NCI-H1930 (cell line): ENCODE measurements at regions not wholly inside any gene's neighbourhood (a gene's known extent, or its start where the extent isn't known, plus 50 kb on each side); places are given as distances from the start of the nearest gene placed in this dataset.
"Not testable (repeated sequence)": the region's sequence is repeated elsewhere in the genome, so short reads cannot be mapped to it uniquely, and the experiment has no call there.

Source experiments
- DNase-seq, 2 experiments: peaks; one replicate each; lab custom pipeline; 2025; lab: John Stamatoyannopoulos, UW

DNA sequence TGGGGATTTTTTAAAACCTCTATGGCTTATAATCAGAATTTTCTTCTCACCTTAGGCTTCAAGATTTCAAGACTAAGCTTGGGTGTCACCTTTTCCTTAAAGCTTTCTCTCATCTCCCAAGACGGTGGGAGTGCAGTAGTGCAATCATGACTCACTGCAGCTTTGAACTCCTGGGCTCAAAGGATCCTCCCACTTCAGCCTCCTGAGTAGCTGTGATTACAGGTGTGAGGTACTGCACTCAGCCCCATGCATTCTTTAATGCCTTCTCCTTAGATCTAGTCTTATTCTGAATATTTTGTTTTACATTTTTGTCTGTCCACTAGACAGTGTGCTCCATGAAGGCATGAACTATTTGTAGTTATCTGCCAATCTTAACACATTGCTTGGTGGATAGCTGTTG lies 55.7 kb upstream of the FAT3 start:
- no peak for DNase-seq

DNA sequence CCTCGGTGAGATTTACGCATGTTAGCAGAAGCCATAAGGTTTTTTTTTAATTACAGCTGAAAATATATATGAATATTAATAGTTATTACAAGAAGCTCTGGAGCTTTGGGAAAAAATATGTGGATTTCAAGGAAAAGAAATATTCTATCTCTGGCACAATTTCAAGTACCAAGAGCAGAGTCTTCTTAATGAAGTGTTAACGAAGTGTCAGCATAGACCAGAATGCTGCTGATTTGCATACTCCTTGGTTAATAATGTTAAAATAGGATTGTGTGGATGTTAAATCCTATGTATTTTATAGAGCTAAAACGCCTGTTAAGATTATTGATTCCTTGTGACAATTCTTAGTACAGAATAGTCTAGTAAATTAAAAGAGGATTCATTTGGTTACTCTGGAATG lies 57.0 kb upstream of the FAT3 start:
- DNase-seq, result no peak

DNA sequence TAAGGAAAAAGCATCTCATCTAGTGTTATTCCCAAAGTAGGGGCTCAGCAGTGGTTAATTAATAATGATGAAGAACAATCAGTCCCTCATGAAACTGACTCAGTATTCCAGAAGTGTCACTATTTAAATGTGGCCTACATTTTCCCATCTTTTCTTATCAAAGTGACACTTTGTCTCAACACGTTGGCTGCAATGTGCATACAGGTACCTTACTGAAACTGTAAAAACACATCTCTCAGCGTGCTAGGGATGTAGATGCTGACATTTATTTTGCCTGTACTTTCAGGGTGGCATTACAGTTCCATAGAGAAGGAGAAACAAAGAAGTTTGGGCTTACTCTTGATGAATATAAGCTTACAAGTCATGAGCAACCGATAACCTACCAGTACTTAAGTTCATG lies 58.3 kb upstream of the FAT3 start:
- no peak for DNase-seq

DNA sequence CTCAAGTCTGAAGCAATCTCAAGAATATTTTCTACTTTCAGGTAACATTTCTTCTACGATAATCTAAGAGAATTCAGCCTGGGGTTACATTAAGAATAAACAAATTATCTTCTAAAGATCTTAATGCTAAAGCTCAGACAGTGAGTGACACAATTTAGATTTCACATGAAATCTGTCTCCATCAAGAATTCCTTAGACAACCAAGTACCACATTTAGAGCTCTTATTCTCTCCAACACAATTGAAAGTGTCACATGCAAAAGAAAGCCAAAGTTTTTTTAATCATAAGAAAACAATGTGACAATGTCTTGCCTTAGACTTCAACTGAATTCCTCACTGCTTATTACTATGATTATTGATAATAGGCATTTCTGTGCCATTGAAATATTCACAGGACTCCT lies 60.7 kb upstream of the FAT3 start:
- no peak for DNase-seq

DNA sequence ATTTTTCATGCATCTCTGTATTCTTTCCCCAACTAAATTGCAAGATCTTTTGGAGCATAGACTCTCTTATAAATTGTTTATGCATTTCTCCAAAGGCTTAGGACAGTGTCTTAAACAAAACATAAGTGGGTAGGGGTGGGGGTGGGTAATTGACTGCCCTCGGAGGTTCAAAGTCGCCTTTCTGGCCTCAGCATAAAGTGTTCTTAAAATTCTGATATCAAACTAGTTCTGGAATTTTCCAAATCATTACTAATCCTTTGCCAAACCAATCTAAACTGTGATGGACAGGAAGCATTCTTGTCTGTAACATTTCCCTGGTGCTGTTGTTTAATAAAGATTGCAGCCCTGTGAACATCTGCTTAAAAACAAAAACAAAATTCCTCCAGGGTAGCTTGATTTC lies 61.8 kb upstream of the FAT3 start:
- DNase-seq, result no peak

DNA sequence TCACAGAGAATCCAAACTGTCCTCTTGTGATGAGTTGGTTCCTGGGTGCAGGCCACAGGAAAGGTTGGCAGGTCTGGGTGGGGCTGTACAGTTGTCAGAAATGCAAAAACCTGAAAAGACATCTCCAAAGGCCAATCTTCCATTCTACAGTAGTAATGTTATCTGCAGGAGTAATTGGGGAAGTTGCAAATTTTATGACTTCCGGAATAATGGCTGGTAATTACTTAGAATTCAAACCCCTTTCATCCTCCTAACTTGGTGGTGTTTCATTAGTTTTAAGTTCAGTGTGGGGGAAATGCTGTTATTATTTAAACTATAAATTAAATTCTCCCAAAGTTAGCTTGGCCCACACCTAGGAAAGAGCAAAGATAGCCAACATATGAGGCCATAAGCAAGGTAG lies 64.7 kb upstream of the FAT3 start:
- no peak for DNase-seq

DNA sequence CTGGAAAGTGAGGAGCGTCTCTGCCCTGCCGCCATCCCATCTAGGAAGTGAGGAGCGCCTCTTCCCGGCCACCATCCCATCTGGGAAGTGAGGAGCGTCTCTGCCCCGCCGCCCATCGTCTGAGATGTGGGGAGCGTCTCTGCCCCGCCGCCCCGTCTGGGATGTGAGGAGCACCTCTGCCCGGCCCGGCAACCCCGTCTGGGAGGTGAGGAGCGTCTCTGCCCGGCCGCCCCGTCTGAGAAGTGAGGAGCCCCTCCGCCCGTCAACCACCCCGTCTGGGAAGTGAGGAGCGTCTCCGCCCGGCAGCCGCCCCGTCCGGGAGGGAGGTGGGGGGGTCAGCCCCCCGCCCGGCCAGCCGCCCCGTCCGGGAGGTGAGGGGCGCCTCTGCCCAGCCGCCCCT lies 67.2 kb upstream of the FAT3 start:
- not testable (repeated sequence) for DNase-seq

DNA sequence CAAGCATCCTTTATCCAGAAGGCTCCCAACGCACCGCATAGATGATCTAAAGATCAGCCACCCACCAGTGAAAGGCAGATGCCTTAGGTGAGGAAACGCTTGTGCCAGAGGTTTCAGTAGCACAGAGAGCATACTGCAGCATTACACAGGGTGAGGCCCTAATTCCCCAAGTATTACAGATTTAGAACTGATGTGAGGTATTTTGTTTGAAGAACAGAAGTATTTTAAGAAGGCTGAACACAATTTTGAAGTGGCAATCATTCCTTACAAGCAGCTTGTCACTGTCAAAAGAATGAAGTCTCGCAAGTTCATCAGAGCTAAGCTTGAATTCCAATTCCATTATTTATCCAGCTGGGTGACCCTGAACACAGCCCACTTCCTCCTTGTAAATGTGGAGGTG lies 70.0 kb upstream of the FAT3 start:
- no peak for DNase-seq

DNA sequence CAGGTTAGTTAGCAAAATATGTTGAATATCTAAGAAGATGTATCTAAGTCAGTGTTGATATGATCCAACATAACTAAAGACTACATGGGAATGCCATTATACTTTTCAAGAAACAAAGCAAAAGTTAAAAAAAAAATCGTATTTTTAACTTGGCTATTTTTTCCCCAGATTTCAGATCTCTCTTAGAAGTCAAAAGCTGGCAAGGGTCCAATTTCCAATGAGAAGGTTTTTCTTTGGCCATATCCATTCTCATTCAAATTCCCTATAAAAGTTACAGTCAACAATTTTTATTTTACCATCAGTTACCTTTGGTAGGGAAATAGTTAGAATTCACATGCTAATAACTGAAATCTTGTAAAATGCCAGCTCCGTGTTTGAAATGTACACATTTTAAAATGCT lies 70.5 kb upstream of the FAT3 start:
- DNase-seq, result no peak

DNA sequence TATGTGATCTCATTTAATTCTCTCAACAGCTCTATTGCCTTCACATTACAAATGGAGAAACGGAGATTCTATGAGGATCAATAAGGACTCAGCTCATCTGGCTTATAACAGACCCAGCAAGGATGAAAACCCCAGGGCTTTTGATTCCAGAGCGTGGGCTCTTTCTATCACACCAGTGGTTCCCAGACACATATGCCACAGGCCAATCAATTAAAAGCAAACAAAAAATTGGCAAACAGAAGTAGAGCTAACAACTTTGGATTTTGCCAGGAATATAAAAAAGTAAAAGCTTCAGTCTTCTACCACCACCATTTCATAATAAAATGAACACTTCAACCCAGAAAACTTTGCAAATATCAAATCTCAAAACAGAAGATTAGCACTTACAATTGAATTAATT lies 71.1 kb upstream of the FAT3 start:
- DNase-seq, result no peak

DNA sequence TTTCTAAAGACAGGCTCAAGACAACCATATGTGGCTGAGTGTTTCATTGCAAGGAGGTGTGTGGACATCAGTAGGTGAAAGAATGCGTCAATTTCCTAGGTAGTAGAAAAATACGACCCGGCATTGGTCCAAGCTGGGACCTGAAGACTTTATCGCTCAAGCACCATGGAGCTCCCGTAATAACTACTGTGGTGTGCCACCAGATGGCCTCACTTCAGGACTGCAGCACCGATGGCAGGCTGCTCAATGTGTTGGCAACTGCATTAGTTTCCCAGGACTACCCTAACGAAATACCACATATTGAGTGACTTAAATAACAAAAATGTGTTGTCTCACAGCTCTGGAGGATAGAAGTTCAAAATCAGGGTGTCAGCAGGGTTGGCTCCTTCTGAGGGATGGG lies 72.4 kb upstream of the FAT3 start:
- DNase-seq, result no peak

DNA sequence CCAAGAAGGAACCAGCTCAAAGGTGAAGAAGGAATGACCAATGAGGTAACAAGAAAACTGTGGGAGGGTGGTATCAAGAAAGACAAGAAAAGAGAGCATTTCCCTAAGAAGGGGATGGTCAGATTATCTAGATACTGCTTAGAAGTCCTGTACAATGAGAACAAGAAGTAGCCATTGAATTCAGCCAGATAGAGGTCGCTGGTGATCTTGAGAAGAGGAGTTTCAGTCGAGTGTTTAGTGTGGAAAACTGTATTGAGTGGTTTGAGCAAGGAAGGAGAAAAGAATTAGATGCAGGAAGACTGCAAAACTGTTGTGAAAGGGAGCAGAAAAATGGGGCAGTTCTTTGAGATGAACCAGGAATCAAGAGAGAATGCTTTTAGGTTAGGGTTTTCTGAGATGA lies 74.6 kb upstream of the FAT3 start:
- no peak for DNase-seq

DNA sequence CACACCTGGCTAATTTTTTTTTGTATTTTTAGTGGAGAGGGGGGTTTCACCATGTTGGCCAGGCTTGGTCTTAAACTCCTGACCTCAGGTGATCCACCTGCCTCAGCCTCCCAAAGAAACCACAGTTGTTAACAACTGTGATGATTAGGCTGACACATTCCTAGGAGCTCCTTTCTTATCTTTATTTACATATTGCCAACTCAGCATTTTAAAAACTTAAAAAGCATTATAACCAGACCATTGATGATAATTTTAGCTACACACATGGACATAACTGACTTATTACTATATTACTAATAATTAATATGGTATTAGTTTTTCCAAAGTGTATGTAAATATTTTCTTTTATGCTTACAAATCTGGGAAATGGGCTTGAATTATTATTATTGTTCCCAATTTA lies 82.9 kb upstream of the FAT3 start:
- DNase-seq, result no peak

DNA sequence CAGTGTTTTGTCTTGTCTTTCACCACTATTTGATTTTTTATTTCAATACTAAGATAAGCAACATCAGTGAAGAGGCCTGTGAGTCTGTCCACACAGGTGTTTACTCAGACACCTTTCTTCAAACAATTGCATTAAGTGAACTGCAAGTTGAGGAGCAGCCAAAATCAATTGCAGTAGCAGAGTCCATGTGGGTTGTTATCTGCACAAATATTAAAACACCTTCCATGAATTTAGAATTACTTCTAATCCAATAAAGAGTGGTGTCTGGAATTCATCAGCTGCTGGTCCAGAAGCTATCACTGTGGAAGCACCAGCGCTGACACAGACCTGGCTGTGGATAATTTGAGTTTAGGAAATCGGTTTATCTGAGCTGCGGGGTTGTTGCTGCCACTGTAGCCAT lies 83.5 kb upstream of the FAT3 start:
- DNase-seq, result no peak

DNA sequence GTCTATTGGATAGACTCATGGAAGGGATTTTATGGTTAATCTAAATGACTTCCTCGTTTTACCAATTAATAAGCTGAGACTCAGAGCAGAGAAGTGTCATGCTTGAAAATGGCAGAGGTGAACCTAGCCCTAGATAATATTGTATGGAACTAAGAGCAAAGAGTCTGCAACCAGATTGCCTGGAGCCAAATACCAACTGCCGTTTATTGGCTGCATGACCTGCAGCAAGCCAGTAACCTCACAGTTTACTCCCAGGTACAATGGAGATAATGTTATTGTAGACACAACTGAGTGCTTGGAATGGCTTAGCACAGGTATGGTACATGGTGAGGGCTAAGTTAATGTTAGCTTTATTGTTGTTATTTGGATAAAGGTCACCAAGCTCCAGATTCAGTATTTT lies 84.6 kb upstream of the FAT3 start:
- no peak for DNase-seq

DNA sequence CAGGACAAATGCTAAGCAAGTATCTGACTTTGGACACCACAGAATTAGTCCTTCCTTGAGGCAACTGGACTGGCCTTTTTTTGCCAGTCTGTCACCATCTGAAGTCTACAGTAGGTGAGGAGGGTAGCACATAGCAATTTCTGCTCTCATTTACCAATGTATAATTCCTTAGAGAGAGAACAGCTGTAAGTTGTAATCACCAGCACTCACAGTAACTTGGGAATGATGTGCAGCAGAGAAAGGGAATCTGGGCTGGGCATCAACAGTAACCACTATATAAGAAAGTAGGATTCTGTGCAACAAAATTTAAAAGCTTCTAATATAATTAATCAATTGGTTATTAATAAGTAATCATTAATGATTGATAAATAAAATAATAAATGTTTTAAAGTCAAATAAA lies 86.3 kb upstream of the FAT3 start:
- no peak for DNase-seq

DNA sequence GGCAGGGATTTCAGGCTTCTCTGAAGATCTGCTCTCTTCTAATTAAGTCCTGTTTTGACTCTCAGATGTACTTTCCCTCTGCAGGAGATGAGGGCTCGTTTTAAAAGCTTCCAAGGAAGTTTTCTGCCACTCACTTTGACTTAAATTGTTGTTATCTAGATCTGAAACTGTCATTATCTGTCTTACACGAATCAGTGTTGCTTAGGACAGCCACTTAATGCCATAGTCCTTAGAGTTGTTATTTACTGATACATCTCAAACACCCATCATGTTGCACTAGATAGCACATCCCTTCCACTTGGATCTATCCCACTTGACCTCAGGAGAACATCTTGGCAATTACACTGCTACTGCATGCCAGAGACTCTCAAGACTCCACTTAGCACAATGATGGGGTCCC lies 86.9 kb upstream of the FAT3 start:
- DNase-seq, result no peak

DNA sequence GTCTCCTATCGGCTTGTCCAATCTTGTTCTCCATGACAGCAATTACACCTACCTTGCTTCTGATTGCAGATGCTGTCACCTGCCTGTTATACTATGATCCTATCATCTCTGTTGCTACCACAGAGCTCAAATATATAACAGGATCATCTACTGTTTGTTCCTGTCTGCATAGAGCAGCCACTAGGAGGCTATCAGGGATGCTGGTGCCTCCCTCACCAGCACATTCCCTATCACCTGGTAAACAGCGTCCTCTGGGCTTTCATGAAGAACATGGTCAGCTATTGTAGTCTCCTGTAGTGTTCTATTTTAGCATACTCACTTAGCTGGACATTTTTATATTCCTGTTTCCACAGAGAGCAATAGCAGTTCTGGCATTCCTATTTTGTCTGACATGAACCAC lies 87.8 kb upstream of the FAT3 start:
- DNase-seq, result no peak

DNA sequence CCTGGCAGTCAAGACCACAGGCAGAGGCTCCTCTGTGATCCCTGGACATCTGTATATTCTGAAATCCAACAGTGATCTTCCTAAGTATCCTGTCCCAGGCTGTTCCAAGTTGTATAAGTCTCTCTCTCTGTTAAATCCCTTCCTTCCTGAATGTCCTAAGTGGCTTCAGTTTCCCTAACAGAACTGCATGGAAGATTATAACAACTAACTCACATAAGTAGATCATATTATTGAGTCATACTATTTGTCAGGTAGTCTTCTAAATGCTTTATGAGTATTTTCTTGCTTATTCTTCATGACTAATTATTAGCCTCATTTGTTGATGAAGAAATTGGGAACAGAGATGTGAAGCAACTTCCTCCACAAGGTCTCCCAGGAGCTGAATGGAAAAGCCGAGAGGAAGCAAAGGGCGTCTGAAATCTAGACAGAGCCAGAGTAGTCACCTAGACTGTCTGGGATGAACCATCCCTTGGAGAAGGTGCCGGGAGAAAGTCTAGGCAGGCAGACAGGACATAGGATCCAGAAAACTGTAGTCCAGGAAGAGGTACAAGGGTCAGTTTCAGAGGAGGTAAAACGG lies 93.2 kb upstream of the FAT3 start:
- no peak for DNase-seq

DNA sequence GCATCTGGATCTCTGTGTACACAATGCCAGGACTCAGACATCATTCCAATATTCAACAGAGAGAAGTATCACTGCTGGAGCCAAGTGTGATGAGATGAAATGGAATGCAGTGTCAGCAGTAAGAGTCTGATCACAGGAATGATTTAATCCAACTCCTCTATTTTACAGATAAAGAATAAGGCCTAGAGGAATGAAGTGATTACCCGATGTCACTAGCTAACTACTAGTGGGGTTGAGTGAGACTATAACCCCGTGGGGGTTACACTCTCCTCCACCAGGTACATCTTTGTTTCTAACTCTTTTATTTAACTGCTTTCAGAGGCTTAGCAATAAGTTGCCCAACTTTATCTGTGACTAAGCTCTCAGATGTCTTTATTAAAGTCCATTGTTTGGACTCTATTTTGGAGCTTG lies 94.2 kb upstream of the FAT3 start:
- no peak for DNase-seq

DNA sequence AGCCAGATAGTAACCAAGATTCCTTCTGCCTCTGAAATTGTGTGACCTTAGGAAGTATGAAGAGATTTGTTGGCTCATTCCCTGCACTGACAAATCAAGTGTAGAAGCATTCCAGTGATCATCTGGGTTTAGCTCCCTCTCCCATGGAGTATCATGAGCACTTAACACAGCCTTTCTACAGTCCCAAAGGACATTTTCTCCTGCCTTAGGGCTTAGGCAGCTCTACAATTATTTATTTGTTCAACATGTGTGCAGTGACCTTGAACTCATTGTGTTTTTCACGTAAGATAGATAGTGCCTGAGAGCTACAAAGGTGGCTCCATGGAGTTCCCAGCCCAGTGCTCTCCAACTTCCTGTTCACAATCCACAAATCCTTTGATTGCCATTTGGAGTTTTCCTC lies 94.8 kb upstream of the FAT3 start:
- DNase-seq, result no peak

DNA sequence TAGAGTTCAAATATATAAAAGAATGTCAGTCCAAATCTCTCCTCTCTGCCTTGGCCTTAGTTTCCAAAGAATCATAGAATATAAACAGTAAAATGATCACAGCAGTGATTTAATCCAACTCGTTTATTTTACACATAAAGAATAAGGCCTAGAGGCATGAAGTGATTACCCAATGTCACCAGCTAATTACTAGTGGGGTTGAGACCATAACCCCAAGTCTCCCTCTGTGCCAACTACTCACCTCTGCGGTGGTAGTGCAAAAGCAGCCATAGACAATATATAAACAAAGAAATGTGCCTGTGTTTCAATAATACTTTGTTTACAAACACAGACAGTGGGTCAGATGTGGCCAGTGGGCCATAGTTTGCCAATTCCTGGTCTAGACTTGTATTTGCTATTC lies 96.6 kb upstream of the FAT3 start:
- no peak for DNase-seq

DNA sequence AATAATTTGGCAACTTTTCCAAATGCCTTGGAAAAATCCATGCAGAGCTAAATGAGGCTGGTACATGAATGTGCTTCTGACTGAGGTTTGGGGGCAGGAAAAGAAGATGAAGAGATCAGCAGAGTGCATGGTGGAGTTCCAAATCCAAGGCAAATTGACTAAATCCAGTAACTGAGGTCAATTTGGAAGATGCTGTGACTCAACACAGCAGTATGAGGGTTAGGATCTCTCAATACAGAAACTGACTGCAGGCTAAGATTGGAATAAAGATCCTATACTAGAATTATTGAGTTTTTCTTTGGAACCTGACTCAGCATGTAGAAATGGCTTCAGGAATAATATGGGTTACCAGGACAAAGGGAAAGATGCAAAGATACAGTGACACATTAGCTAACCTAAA lies 99.3 kb upstream of the FAT3 start:
- DNase-seq, result no peak

DNA sequence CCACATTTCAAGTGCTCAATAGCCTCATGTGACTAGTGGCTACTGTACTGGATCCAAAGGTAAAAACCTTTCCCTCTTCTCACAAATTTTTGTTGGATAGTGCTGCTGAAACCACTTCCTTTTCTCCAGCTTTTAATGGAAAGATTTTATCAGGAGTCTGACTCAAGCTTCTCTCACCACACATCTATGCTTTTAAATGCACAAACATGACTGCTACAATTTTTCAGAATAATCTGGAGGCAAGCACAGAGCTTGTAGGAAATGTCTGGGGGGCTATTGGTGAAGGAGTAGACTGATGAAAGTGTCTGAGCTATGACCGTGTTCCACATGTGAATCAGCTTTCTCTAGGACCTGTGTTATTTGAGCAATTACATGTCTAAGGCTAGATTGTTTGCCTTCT lies 101.1 kb upstream of the FAT3 start:
- DNase-seq, result no peak

DNA sequence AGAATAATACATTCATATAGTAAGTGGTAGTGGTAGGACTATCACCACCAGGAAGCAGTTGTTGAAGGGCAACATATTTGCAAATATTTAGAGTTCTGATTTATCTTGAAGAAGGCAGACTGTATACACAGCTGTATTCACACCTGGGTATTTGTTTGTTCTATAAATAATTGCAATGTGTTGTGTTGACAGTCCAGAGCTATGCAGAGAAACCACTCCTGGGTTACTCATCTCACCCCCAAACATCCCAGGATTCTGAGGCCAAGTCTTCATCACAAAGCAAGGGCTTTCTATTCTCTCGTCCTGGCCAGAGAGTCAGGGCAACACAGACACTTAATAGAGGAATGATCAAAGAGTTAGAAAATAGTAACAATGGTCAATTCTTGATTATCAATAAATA lies 102.1 kb upstream of the FAT3 start:
- peak in 1 of 2 experiments; percentile 9 for DNase-seq
